Activated CD4-positive, alpha-beta T cell treated with anti-CD3 and anti-CD28 coated beads, Interleukin-2, amount 10 ng/mL, durations not matched to agents 7 days and 5 days (primary cell): ENCODE measurements at regions not wholly inside any gene's neighbourhood (a gene's known extent, or its start where the extent isn't known, plus 50 kb on each side); places are given as distances from the start of the nearest gene placed in this dataset.
"Not testable (repeated sequence)": the region's sequence is repeated elsewhere in the genome, so short reads cannot be mapped to it uniquely, and the experiment has no call there.

Source experiments
- CTCF ChIA-PET: fragments of 350-600 bp; sonication (Branson Sonifier 250); formaldehyde crosslinking; loops from one replicate; lab custom pipeline; 2021; ENCODE audit warnings: antibody characterized with exemption; lab: Charles Lee
- POLR2A ChIA-PET: fragments of 350-600 bp; sonication (Branson Sonifier 250); formaldehyde crosslinking; loops from one replicate; lab custom pipeline; 2021; ENCODE audit warnings: antibody characterized with exemption; lab: Charles Lee
- DNase-seq: peaks from one replicate; pipeline ENCODE4 v3.0.0-alpha.2; 2020
- H3K27ac Mint-ChIP-seq: one replicate; pipeline ENCODE4 v1.8.0; 2021; ENCODE audit warnings: mild to moderate bottlenecking, moderate library complexity, mixed read lengths
- H3K27me3 Mint-ChIP-seq: one replicate; pipeline ENCODE4 v1.8.0; 2021; ENCODE audit warnings: mixed read lengths
- H3K36me3 Mint-ChIP-seq: one replicate; pipeline ENCODE4 v1.8.0; 2021; ENCODE audit warnings: low read depth, mixed read lengths
- H3K4me1 Mint-ChIP-seq: one replicate; pipeline ENCODE4 v1.8.0; 2021; ENCODE audit warnings: mixed read lengths
- H3K4me3 Mint-ChIP-seq: one replicate; pipeline ENCODE4 v1.8.0; 2021; ENCODE audit warnings: mild to moderate bottlenecking, moderate library complexity, mixed read lengths
- H3K9me3 Mint-ChIP-seq: one replicate; pipeline ENCODE4 v1.8.0; 2021; ENCODE audit warnings: mixed read lengths

GRCh38 chr5:83839788-83840187, 119.1 kb upstream of the HAPLN1 start:
- POLR2A ChIA-PET = no interaction called here
- H3K4me1 Mint-ChIP-seq = peaks cover 10% of the 10 kb centered on the region

GRCh38 chr5:83839256-83839655, 118.6 kb upstream of the HAPLN1 start:
- Mint-ChIP-seq H3K27me3 (peaks cover 6% of the 10 kb centered on the region), H3K36me3 (no peaks in the 10 kb centered on the region), H3K4me1 (peaks cover 4% of the 10 kb centered on the region), H3K4me3 (no peak overlapping the region), H3K9me3 (peaks cover 3% of the 10 kb centered on the region), H3K27ac (no peak overlapping the region)
- CTCF ChIA-PET = no interaction called here
- POLR2A ChIA-PET = no interaction called here
- DNase-seq = no peak

More at GRCh38 chr5:83839788-83840187, 119.1 kb upstream of the HAPLN1 start:
- Mint-ChIP-seq H3K36me3 (no peaks in the 10 kb centered on the region), H3K9me3 (peaks cover 3% of the 10 kb centered on the region), H3K4me3 (no peak overlapping the region), H3K27ac (no peak overlapping the region), H3K27me3 (peaks cover 6% of the 10 kb centered on the region)
- CTCF ChIA-PET = no interaction called here
- DNase-seq = no peak

- H3K4me3 Mint-ChIP-seq = no peak overlapping the region
- POLR2A ChIA-PET = no interaction called here
- H3K9me3 Mint-ChIP-seq = peaks cover 3% of the 10 kb centered on the region
- peaks cover 6% of the 10 kb centered on the region for H3K27me3 Mint-ChIP-seq
- H3K4me1 Mint-ChIP-seq = no peaks in the 10 kb centered on the region
- no peak for DNase-seq
- H3K27ac Mint-ChIP-seq = no peak overlapping the region
- CTCF ChIA-PET = no interaction called here
- H3K36me3 Mint-ChIP-seq = no peaks in the 10 kb centered on the region
Measured at GRCh38 chr5:83837265-83837907, 116.7 kb upstream of the HAPLN1 start.

- peaks cover 5% of the 10 kb centered on the region for H3K27me3 Mint-ChIP-seq
- CTCF ChIA-PET = no interaction called here
- no peak overlapping the region for H3K4me3 Mint-ChIP-seq
- no peaks in the 10 kb centered on the region for H3K4me1 Mint-ChIP-seq
- DNase-seq = no peak
- H3K9me3 Mint-ChIP-seq = no peaks in the 10 kb centered on the region
- H3K36me3 Mint-ChIP-seq = no peaks in the 10 kb centered on the region
- no peak overlapping the region for H3K27ac Mint-ChIP-seq
- POLR2A ChIA-PET = no interaction called here
Measured at GRCh38 chr5:83834306-83834705, 113.7 kb upstream of the HAPLN1 start.

GRCh38 chr5:83831834-83832233, 111.2 kb upstream of the HAPLN1 start:
- Mint-ChIP-seq H3K9me3 (no peaks in the 10 kb centered on the region), H3K36me3 (no peaks in the 10 kb centered on the region), H3K27me3 (peaks cover 9% of the 10 kb centered on the region), H3K4me3 (no peak overlapping the region), H3K4me1 (no peaks in the 10 kb centered on the region), H3K27ac (no peak overlapping the region)
- no peak for DNase-seq
- ChIA-PET CTCF (no interaction called here), POLR2A (no interaction called here)

GRCh38 chr5:83827111-83827557, 106.5 kb upstream of the HAPLN1 start:
- Mint-ChIP-seq H3K4me3 (no peak overlapping the region), H3K27me3 (peaks cover 9% of the 10 kb centered on the region), H3K9me3 (no peaks in the 10 kb centered on the region), H3K27ac (no peak overlapping the region), H3K4me1 (no peaks in the 10 kb centered on the region), H3K36me3 (no peaks in the 10 kb centered on the region)
- DNase-seq = no peak
- ChIA-PET POLR2A (no interaction called here), CTCF (no interaction called here)

GRCh38 chr5:83817591-83817990, 96.9 kb upstream of the HAPLN1 start:
- ChIA-PET CTCF (no interaction called here), POLR2A (no interaction called here)
- no peaks in the 10 kb centered on the region for H3K36me3 Mint-ChIP-seq
- no peaks in the 10 kb centered on the region for H3K27me3 Mint-ChIP-seq
- H3K9me3 Mint-ChIP-seq = no peaks in the 10 kb centered on the region
- H3K27ac Mint-ChIP-seq = no peak overlapping the region
- DNase-seq = no peak
- H3K4me3 Mint-ChIP-seq = no peak overlapping the region
- no peaks in the 10 kb centered on the region for H3K4me1 Mint-ChIP-seq

- H3K27ac Mint-ChIP-seq = no peak overlapping the region
- DNase-seq = no peak
- no peaks in the 10 kb centered on the region for H3K36me3 Mint-ChIP-seq
- POLR2A ChIA-PET = no interaction called here
- H3K27me3 Mint-ChIP-seq = no peaks in the 10 kb centered on the region
- no peak overlapping the region for H3K4me3 Mint-ChIP-seq
- no peaks in the 10 kb centered on the region for H3K4me1 Mint-ChIP-seq
- H3K9me3 Mint-ChIP-seq = no peaks in the 10 kb centered on the region
- CTCF ChIA-PET = no interaction called here
Measured at GRCh38 chr5:83815661-83816060, 95.0 kb upstream of the HAPLN1 start.

GRCh38 chr5:83810511-83810910, 89.9 kb upstream of the HAPLN1 start:
- H3K27ac Mint-ChIP-seq = no peak overlapping the region
- no peaks in the 10 kb centered on the region for H3K27me3 Mint-ChIP-seq
- H3K4me3 Mint-ChIP-seq = no peak overlapping the region
- DNase-seq = no peak
- H3K9me3 Mint-ChIP-seq = no peaks in the 10 kb centered on the region
- no peaks in the 10 kb centered on the region for H3K4me1 Mint-ChIP-seq
- CTCF ChIA-PET = no interaction called here
- no peaks in the 10 kb centered on the region for H3K36me3 Mint-ChIP-seq
- POLR2A ChIA-PET = no interaction called here

GRCh38 chr5:83802686-83803085, 82.0 kb upstream of the HAPLN1 start:
- no peaks in the 10 kb centered on the region for H3K36me3 Mint-ChIP-seq
- H3K27ac Mint-ChIP-seq = no peak overlapping the region
- POLR2A ChIA-PET = no interaction called here

GRCh38 chr5:83800201-83800600, 79.5 kb upstream of the HAPLN1 start:
- H3K36me3 Mint-ChIP-seq = no peaks in the 10 kb centered on the region
- ChIA-PET CTCF (no interaction called here), POLR2A (no interaction called here)
- no peaks in the 10 kb centered on the region for H3K27me3 Mint-ChIP-seq
- no peaks in the 10 kb centered on the region for H3K9me3 Mint-ChIP-seq
- H3K4me3 Mint-ChIP-seq = no peak overlapping the region
- DNase-seq = no peak
- H3K4me1 Mint-ChIP-seq = no peaks in the 10 kb centered on the region
- no peak overlapping the region for H3K27ac Mint-ChIP-seq

More at GRCh38 chr5:83802686-83803085, 82.0 kb upstream of the HAPLN1 start:
- no peaks in the 10 kb centered on the region for H3K27me3 Mint-ChIP-seq
- H3K4me1 Mint-ChIP-seq = no peaks in the 10 kb centered on the region
- H3K9me3 Mint-ChIP-seq = no peaks in the 10 kb centered on the region
- no peak overlapping the region for H3K4me3 Mint-ChIP-seq
- DNase-seq = no peak
- CTCF ChIA-PET = no interaction called here

GRCh38 chr5:83799020-83799419, 78.4 kb upstream of the HAPLN1 start:
- CTCF ChIA-PET, POLR2A ChIA-PET, DNase-seq, H3K4me1 Mint-ChIP-seq, H3K27ac Mint-ChIP-seq, H3K27me3 Mint-ChIP-seq, H3K4me3 Mint-ChIP-seq, H3K36me3 Mint-ChIP-seq, H3K9me3 Mint-ChIP-seq: not testable (repeated sequence)

- Mint-ChIP-seq H3K4me1 (no peaks in the 10 kb centered on the region), H3K36me3 (no peaks in the 10 kb centered on the region), H3K27me3 (no peaks in the 10 kb centered on the region), H3K4me3 (no peak overlapping the region), H3K9me3 (no peaks in the 10 kb centered on the region), H3K27ac (no peak overlapping the region)
- ChIA-PET CTCF (no interaction called here), POLR2A (no interaction called here)
- DNase-seq = no peak
Measured at GRCh38 chr5:83789371-83789770, 68.7 kb upstream of the HAPLN1 start.

- CTCF ChIA-PET = no interaction called here
- H3K4me1 Mint-ChIP-seq = no peaks in the 10 kb centered on the region
Measured at GRCh38 chr5:83787631-83788030, 67.0 kb upstream of the HAPLN1 start.

More at GRCh38 chr5:83787631-83788030, 67.0 kb upstream of the HAPLN1 start:
- H3K27me3 Mint-ChIP-seq = no peaks in the 10 kb centered on the region
- no peaks in the 10 kb centered on the region for H3K36me3 Mint-ChIP-seq
- no peak for DNase-seq
- no peak overlapping the region for H3K27ac Mint-ChIP-seq
- no peak overlapping the region for H3K4me3 Mint-ChIP-seq
- no peaks in the 10 kb centered on the region for H3K9me3 Mint-ChIP-seq
- POLR2A ChIA-PET = no interaction called here
